Ovary (tissue), 7 donors: ENCODE measurements at regions not wholly inside any gene's neighbourhood (a gene's known extent, or its start where the extent isn't known, plus 50 kb on each side); places are given as distances from the start of the nearest gene placed in this dataset.
"Not testable (repeated sequence)": the region's sequence is repeated elsewhere in the genome, so short reads cannot be mapped to it uniquely, and the experiment has no call there.

Experiments
- DNase-seq, 5 donors: peaks; one replicate each; pipeline ENCODE4 v3.0.0-alpha.2; 2019 to 2020
- H3K27ac ChIP-seq, 2 donors: fragments of 200-600 bp; one replicate each; pipeline versions ENCODE4 v1.5.1 to v1.8.0; 2019 to 2022
- H3K27me3 ChIP-seq: fragments of 200-600 bp; one replicate; pipeline ENCODE4 v1.8.0; 2022
- H3K36me3 ChIP-seq: fragments of 200-600 bp; sonication (generic); one replicate; pipeline ENCODE4 v1.5.1; 2019
- H3K4me1 ChIP-seq: one replicate; pipeline ENCODE4 v1.8.1; 2013; ENCODE audit warnings: mild to moderate bottlenecking, moderate library complexity; ENCODE audit not compliant: insufficient read depth
- H3K4me3 ChIP-seq: fragments of 200-600 bp; sonication (generic); one replicate; pipeline ENCODE4 v1.5.1; 2017
- H3K9me3 ChIP-seq, 2 donors: fragments of 200-600 bp in 1 of 2; sonication (generic) in 1 of 2; one replicate each; pipeline versions ENCODE4 v1.5.1 to v1.8.1; 2013 to 2019; ENCODE audit warnings: mild to moderate bottlenecking in 1 of 2, moderate library complexity in 1 of 2
- WGBS, 3 donors: extraction: QIAGEN DNeasy Blood & Tissue Kit in 1 of 3; methylation state at CpG; one replicate each; pipeline versions ENCODE4 v1.1.5 to v1.1.7; 2013 to 2017; 5-methylcytosine and 5-hydroxymethylcytosine counted together
- intact Hi-C, 4 donors: fragments of 100-400 bp; cut with DNase I; formaldehyde crosslinking; loops; one replicate each; pipeline versions ENCODE4 v1.11.0 to v1.15.1; 2022 to 2023
- donor health status: DM: no; HTN: no; CAD: no; lungs with moderate emphysema.
- donor health status: DM: no; HTN: no; CAD: no.
- donor health status: Bipolar disorder and iron deficiency.
- donor health status: DM: no; HTN: no; CAD: no.
- donor health status: DM: yes; HTN: yes; CAD: no.

GRCh38 chr15:20040691-20041090 is 500.9 kb downstream of the GOLGA6L6 start:
- H3K27ac ChIP-seq, H3K36me3 ChIP-seq, DNase-seq, H3K27me3 ChIP-seq, H3K4me1 ChIP-seq, H3K4me3 ChIP-seq, H3K9me3 ChIP-seq, intact Hi-C loops: not testable (repeated sequence)
- WGBS, 3 donors = 47% methylated on average over 1 of the region's 1 CpG; no CpG with 5 or more reads in 2 of the 3 donors

- WGBS, 3 donors = no CpG with 5 or more reads among the region's 2 CpGs
- H3K27me3 ChIP-seq, H3K4me3 ChIP-seq, H3K4me1 ChIP-seq, DNase-seq, intact Hi-C loops, H3K27ac ChIP-seq, H3K36me3 ChIP-seq, H3K9me3 ChIP-seq: not testable (repeated sequence)
These were observed 516.6 kb downstream of the GOLGA6L6 start for GRCh38 chr15:20025040-20025439.

GRCh38 chr15:20022349-20022748 is 519.3 kb downstream of the GOLGA6L6 start:
- H3K27me3 ChIP-seq, H3K4me3 ChIP-seq, H3K4me1 ChIP-seq, H3K27ac ChIP-seq, intact Hi-C loops, DNase-seq, H3K9me3 ChIP-seq, H3K36me3 ChIP-seq: not testable (repeated sequence)
- WGBS, 3 donors = 64 to 73% methylated on average over 1 of the region's 6 CpGs; no CpG with 5 or more reads in 1 of the 3 donors

- 53 to 60% (median 55%) methylated on average over 1 to 3 of the region's 7 CpGs for WGBS, 3 donors
- H3K4me1 ChIP-seq, H3K4me3 ChIP-seq, H3K27ac ChIP-seq, H3K36me3 ChIP-seq, H3K27me3 ChIP-seq, DNase-seq, intact Hi-C loops, H3K9me3 ChIP-seq: not testable (repeated sequence)
These were observed 520.2 kb downstream of the GOLGA6L6 start for GRCh38 chr15:20021351-20021750.

- H3K9me3 ChIP-seq, H3K27ac ChIP-seq, intact Hi-C loops, H3K27me3 ChIP-seq, H3K36me3 ChIP-seq, H3K4me3 ChIP-seq, DNase-seq, H3K4me1 ChIP-seq: not testable (repeated sequence)
- 65% methylated on average over 4 of the region's 5 CpGs; no CpG with 5 or more reads in 2 of the 3 donors for WGBS, 3 donors
These were observed 521.0 kb downstream of the GOLGA6L6 start for GRCh38 chr15:20020588-20020987.

- WGBS, 3 donors = 60 to 77% methylated on average over 2 to 6 of the region's 6 CpGs; no CpG with 5 or more reads in 1 of the 3 donors
- H3K4me1 ChIP-seq, H3K36me3 ChIP-seq, H3K27ac ChIP-seq, DNase-seq, H3K4me3 ChIP-seq, H3K9me3 ChIP-seq, intact Hi-C loops, H3K27me3 ChIP-seq: not testable (repeated sequence)
These were observed 521.8 kb downstream of the GOLGA6L6 start for GRCh38 chr15:20019758-20020157.

- intact Hi-C loops, H3K9me3 ChIP-seq, H3K36me3 ChIP-seq, H3K4me3 ChIP-seq, DNase-seq, H3K27ac ChIP-seq, H3K4me1 ChIP-seq, H3K27me3 ChIP-seq: not testable (repeated sequence)
- WGBS, 3 donors = 55 to 87% (median 74%) methylated on average over 3 to 7 of the region's 8 CpGs
These were observed 524.0 kb downstream of the GOLGA6L6 start for GRCh38 chr15:20017581-20017980.

- H3K27ac ChIP-seq, H3K4me3 ChIP-seq, intact Hi-C loops: not testable (repeated sequence)
These were observed 524.7 kb downstream of the GOLGA6L6 start for GRCh38 chr15:20016941-20017340.

GRCh38 chr15:20012837-20013236 is 528.8 kb downstream of the GOLGA6L6 start:
- H3K4me1 ChIP-seq, intact Hi-C loops, H3K36me3 ChIP-seq, H3K27ac ChIP-seq, H3K27me3 ChIP-seq, H3K9me3 ChIP-seq, H3K4me3 ChIP-seq, DNase-seq: not testable (repeated sequence)
- WGBS, 3 donors = 40 to 82% (median 53%) methylated on average over 1 to 2 of the region's 2 CpGs

More at GRCh38 chr15:20016941-20017340, 524.7 kb downstream of the GOLGA6L6 start:
- H3K9me3 ChIP-seq, DNase-seq, H3K27me3 ChIP-seq, H3K4me1 ChIP-seq, H3K36me3 ChIP-seq: not testable (repeated sequence)
- 77 to 92% methylated on average over 2 to 7 of the region's 9 CpGs; no CpG with 5 or more reads in 1 of the 3 donors for WGBS, 3 donors

GRCh38 chr15:20010759-20011158 is 530.8 kb downstream of the GOLGA6L6 start:
- 64 to 80% (median 77%) methylated on average over 1 to 7 of the region's 9 CpGs for WGBS, 3 donors
- H3K27ac ChIP-seq, intact Hi-C loops, H3K36me3 ChIP-seq, H3K4me3 ChIP-seq, H3K4me1 ChIP-seq, H3K9me3 ChIP-seq, H3K27me3 ChIP-seq, DNase-seq: not testable (repeated sequence)

GRCh38 chr15:20009619-20010018 is 532.0 kb downstream of the GOLGA6L6 start:
- H3K4me3 ChIP-seq, H3K9me3 ChIP-seq, H3K27ac ChIP-seq, intact Hi-C loops, H3K36me3 ChIP-seq, H3K4me1 ChIP-seq, H3K27me3 ChIP-seq, DNase-seq: not testable (repeated sequence)
- 88% methylated on average over 4 of the region's 8 CpGs; no CpG with 5 or more reads in 2 of the 3 donors for WGBS, 3 donors

GRCh38 chr15:20007338-20007737 is 534.3 kb downstream of the GOLGA6L6 start:
- DNase-seq, intact Hi-C loops, H3K36me3 ChIP-seq, H3K27ac ChIP-seq, H3K9me3 ChIP-seq, H3K4me3 ChIP-seq, H3K4me1 ChIP-seq, H3K27me3 ChIP-seq: not testable (repeated sequence)
- 48 to 52% (median 51%) methylated on average over 4 of the region's 4 CpGs for WGBS, 3 donors

- DNase-seq, H3K4me3 ChIP-seq, intact Hi-C loops, H3K9me3 ChIP-seq, H3K27me3 ChIP-seq, H3K36me3 ChIP-seq, H3K27ac ChIP-seq, H3K4me1 ChIP-seq: not testable (repeated sequence)
- WGBS, 3 donors = 65 to 75% (median 73%) methylated on average over 2 to 3 of the region's 4 CpGs
These were observed 538.1 kb downstream of the GOLGA6L6 start for GRCh38 chr15:20003471-20003870.
